Stomach (tissue), 4 donors: ENCODE measurements at regions not wholly inside any gene's neighbourhood (a gene's known extent, or its start where the extent isn't known, plus 50 kb on each side); places are given as distances from the start of the nearest gene placed in this dataset.
"Not testable (repeated sequence)": the region's sequence is repeated elsewhere in the genome, so short reads cannot be mapped to it uniquely, and the experiment has no call there.

Experiments
- POLR2A ChIP-seq, 4 donors: fragments of 450-650 bp; IDR thresholded peaks; one replicate each; pipeline ENCODE4 v1.6.1; 2016; ENCODE audit warnings: antibody characterized with exemption in 4 of 4, control low read depth in 2 of 4, mild to moderate bottlenecking in 1 of 4, moderate library complexity in 1 of 4
- TF ChIP-seq, protein P1 (sequence below), 7 experiments: fragments of 450-650 bp in 4 of 7; fragments of 200-600 bp in 3 of 7; sonication (generic) in 3 of 7; IDR thresholded peaks; one replicate each; pipeline ENCODE4 v1.5.1; 2016 to 2019; ENCODE audit warnings: antibody characterized with exemption in 7 of 7, control low read depth in 2 of 7, mild to moderate bottlenecking in 1 of 7

DNA sequence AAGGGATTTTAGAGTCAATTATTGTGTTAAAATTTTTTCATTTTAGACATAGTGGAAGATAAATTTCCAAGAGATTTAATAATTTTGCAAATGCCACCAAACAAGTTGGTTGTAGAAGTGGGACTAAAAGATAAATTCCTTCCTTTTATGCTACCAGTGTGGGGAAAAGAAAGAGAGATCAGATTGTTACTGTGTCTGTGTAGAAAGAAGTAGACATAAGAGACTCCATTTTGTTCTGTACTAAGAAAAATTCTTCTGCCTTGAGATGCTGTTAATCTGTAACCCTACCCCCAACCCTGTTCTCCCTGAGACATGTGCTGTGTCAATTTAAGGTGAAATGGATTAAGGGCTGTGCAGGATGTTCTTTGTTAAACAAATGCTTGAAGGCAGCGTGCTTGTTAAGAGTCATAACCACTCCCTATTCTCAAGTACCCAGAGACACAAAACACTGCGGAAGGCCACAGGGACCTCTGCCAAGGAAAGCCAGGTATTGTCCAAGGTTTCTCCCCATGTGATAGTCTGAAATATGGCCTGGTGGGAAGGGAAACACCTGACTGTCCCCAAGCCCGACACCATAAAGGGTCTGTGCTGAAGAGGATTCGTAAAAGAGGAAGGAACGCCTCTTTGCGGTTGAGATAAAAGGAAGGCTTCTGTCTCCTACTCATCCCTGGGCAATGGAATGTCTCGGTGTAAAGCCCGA lies 117.0 kb downstream of the CEP44 start:
- TF ChIP-seq, protein P1, sequence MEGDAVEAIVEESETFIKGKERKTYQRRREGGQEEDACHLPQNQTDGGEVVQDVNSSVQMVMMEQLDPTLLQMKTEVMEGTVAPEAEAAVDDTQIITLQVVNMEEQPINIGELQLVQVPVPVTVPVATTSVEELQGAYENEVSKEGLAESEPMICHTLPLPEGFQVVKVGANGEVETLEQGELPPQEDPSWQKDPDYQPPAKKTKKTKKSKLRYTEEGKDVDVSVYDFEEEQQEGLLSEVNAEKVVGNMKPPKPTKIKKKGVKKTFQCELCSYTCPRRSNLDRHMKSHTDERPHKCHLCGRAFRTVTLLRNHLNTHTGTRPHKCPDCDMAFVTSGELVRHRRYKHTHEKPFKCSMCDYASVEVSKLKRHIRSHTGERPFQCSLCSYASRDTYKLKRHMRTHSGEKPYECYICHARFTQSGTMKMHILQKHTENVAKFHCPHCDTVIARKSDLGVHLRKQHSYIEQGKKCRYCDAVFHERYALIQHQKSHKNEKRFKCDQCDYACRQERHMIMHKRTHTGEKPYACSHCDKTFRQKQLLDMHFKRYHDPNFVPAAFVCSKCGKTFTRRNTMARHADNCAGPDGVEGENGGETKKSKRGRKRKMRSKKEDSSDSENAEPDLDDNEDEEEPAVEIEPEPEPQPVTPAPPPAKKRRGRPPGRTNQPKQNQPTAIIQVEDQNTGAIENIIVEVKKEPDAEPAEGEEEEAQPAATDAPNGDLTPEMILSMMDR (IDR thresholded peaks at IDR 0.05) = not testable (repeated sequence)
- TF ChIP-seq POLR2A (IDR thresholded peaks at IDR 0.05) = not testable (repeated sequence)
